Activated CD8-positive, alpha-beta memory T cell treated with anti-CD3 and anti-CD28 coated beads for 48 hours (primary cell): ENCODE measurements at regions not wholly inside any gene's neighbourhood (a gene's known extent, or its start where the extent isn't known, plus 50 kb on each side); places are given as distances from the start of the nearest gene placed in this dataset.

Experiments
- DNase-seq, 3 experiments: peaks; one replicate each; pipeline ENCODE4 v3.0.0-alpha.2; 2020; ENCODE audit warnings: low read depth in 2 of 3, low spot score in 2 of 3

GRCh38 chr11:13062115-13062514, 53.0 kb downstream of the RASSF10 start:
- DNase-seq: no peak

DNA sequence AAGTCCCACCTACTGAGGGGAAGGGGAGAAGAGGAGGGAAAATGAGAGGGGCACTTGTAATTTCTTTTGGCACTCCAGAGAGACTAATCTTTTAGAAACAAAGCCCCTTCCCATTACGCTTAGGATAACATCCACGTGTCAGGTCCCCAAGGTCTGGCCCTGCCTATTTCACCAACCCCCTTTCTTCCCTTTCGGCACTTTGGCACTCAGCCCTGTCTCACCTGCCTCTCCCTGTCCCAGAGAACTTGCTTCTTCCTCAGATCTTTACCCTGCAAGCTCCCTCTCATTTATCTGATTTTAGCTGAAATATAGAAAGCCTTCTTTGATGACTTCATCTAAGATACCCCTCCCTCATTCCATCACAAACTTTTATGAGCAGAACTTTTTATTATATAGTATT, 55.5 kb downstream of the RASSF10 start:
- no peak for DNase-seq

- DNase-seq: no peak
Measured at GRCh38 chr11:13065200-13065787, 56.2 kb downstream of the RASSF10 start.

GRCh38 chr11:13068211-13068610, 59.1 kb downstream of the RASSF10 start:
- no peak for DNase-seq

DNA sequence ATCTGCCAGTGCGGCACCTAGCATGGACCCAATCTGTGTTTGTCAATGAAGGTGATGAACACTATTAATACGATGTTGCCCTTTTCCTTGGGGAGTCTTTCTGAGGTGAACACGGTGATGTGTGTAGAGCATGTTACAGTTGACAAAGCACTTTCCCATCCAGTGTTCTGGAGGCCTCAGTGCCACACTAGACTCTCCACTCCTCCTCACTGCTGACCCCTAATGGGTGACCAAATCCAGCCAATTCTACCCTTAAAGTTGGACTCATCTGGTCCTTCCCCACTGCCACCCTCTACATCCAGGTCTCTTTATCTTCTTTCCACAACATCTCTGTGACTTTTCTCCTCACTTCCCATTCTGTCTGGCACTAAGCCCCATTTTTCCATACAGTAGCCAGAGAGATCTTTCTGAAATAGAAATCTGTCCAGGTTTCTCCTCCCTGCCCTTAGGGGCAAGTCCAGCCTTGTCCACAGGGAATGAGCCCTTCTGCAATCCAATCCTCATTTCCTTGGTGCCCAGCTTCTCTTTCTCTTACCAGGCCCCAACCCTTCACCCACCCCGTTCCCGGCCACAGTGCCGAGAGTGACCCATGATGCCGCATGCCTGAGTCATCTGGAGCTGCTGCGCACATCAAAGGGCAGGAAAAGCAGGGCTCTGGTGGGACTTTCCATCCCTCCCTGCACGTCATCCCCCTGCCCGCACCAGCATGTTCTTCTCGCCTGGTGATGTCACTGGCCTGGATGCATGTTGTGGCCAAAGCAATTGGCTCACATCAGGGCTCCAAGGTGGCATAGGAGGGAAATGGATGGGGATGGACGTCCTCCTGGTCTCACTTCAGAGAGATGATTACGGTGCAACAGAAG, 64.2 kb downstream of the RASSF10 start:
- DNase-seq: no peak

DNA sequence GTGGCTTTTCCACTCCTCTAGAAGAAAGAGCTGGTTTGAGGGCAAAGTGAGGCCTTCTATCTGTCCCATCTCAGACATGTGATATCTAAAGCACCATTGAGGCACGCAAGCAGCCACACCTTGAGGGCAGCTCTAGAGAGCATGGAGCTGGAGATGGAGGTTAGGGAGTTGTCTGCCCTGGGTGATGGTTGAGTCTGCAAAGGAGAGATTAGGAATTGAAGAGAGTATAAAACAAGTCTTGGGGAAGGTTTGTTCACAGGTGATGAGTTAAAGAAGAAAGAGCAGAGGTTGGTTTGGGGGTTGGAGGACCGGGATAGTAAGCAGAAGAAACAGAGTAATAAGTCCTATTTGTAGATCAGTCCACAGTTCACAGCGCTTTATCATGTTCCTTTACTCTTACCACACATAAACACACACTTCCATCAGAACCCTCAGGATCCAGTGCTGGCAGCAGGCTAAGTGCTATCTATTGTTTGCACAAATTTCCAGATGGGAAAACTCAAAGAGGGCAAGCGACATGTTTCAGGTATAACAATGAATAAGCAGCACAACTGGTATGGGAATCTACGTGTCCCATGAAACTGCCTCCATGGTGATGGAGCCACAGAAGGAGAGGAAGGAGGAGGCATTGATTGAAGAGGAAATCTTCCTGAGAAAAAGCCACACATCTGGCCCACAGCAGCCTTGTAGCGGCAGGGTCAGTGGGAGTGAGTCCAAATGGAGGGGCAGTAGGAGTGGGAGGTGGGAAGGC, 65.8 kb downstream of the RASSF10 start:
- no peak for DNase-seq

- DNase-seq: no peak
Measured at GRCh38 chr11:13076961-13077360, 67.8 kb downstream of the RASSF10 start.

- no peak for DNase-seq
Measured at GRCh38 chr11:13080861-13081260, 71.7 kb downstream of the RASSF10 start.

- DNase-seq: no peak
Measured at GRCh38 chr11:13082588-13082987, 73.5 kb downstream of the RASSF10 start.

DNA sequence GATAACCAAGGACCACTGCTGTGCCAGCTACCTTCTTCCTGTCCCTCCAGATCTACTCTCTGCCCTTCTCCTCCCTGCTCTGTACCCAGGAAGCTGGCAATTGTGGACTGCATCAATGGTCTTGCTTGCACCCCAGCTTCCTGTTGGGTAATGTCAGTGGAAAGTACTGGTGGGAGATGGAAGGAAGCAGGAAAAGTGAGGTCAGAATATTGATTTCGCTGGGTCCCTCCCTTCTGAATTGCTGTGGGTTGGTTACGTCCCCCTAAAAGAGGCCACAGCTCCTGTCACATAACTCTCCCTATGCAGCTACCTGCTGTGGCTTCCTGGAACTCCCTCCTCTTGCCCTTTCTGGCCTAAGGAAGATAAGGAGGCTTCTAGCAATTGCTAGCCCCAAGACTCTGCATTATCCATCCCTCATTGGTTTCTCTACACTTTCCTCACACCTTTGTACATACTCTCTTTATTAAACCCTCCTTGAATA, 81.2 kb downstream of the RASSF10 start:
- DNase-seq: no peak

- DNase-seq: no peak
Measured at GRCh38 chr11:13091373-13091772, 82.3 kb downstream of the RASSF10 start.

- DNase-seq: no peak
Measured at GRCh38 chr11:13091804-13092203, 82.7 kb downstream of the RASSF10 start.

- no peak for DNase-seq
Measured at GRCh38 chr11:13094930-13095687, 86.0 kb downstream of the RASSF10 start.

DNA sequence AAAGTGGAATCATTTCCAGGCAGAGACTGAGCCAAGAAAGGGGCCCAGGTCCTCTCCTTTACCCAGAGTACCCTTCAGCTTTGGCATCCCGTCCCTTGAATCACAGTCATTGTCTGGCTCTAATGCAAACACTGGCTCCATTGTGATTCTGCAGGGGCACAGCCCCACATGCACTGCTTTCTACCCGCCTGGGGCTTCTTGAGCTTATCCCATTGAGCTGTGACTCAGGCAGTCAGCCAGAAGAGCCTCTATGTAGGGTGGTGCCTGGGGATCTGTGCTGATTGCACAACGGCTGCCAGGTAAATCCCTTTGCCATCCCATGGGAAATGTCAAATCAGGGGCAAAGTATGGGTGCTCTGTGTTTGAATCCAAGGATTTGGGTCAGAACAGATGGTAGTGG, 88.9 kb downstream of the RASSF10 start:
- DNase-seq: no peak

DNA sequence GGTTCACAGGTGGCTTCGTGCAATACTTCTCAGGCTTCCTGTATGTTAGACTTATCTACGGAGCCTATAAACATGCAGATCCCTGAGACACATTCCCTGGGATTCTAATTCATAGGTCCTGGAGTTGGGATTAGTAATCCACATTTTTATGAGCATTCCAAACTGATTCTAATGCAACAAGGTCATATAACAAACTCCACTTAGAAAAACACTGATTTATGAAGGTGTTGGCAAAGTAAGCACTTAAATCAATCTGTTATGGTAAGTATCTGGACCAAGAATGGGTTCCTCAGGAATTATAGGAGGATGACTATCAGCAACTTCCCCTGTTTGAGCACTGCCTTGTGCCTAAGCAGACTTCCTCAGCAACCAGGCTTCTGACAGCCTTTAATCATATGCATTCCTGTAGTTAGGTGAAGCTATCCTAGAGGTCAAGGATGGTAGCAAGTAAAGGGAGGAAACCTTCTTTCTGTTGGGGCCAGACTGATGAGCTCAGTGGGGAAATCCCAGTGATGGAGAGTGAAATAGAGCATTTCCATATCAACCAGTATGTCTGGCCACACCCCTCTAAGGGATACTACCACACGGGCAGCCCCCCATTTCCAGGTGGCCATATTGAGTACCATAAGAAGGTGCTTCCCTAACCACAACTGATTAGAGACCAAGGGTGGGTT, 89.6 kb downstream of the RASSF10 start:
- no peak for DNase-seq

GRCh38 chr11:13101644-13102512, 92.8 kb downstream of the RASSF10 start:
- DNase-seq: no peak

DNA sequence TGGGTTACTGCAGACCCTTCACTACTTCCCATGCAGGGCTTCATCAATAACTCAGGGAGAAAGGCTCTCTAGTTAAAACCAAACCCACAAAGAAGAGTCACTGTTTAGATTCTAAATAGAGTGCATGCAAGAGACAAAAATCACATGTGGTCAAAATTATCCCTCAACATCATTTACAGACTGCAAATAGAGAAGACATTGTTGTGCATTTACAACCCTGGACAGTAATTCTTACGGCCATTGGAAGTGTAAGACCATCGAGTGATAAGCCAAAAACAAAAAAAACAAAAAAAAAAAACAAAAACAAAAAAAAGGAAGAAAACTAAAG, 93.4 kb downstream of the RASSF10 start:
- no peak for DNase-seq

- no peak for DNase-seq
Measured at GRCh38 chr11:13102865-13103539, 93.9 kb downstream of the RASSF10 start.

- no peak for DNase-seq
Measured at GRCh38 chr11:13103962-13104554, 94.9 kb downstream of the RASSF10 start.
